Erythroblast (primary cell): ENCODE measurements at regions not wholly inside any gene's neighbourhood (a gene's known extent, or its start where the extent isn't known, plus 50 kb on each side); places are given as distances from the start of the nearest gene placed in this dataset.

ENCODE experiments used
- GATA1 ChIP-seq: IDR thresholded peaks from 2 replicates; pipeline ENCODE4 v1.6.1; 2011; ENCODE audit warnings: low read depth, mild to moderate bottlenecking, control low read depth, low read length, moderate library complexity
- POLR2A ChIP-seq: IDR thresholded peaks from 2 replicates; pipeline ENCODE4 v1.6.1; 2011; ENCODE audit warnings: mild to moderate bottlenecking, low read length

DNA sequence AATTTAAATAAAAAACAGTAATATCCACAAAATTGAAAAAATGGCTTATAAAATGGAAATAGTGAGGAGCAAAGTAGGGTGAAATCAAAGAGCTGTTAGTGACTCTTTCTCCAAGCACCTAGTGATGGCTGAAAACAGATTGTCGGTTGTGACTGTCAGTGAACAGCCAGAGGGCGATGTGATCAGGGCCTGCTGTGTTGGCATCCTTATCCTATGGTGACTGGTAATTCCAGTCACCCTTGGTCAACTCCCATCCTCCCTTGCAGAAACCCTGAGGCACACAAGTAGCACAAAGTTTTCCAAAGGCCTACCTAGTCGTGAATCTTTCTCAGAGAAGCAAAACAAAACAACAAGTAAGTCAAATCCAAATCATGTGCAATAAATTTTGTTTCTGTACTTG lies 599.8 kb upstream of the CXADR start:
- no peak for TF ChIP-seq POLR2A
- TF ChIP-seq GATA1: no peak
